Thyroid gland (tissue), 4 donors: ENCODE measurements at regions not wholly inside any gene's neighbourhood (a gene's known extent, or its start where the extent isn't known, plus 50 kb on each side); places are given as distances from the start of the nearest gene placed in this dataset.
"Not testable (repeated sequence)": the region's sequence is repeated elsewhere in the genome, so short reads cannot be mapped to it uniquely, and the experiment has no call there.

Experiments used
- DNase-seq, 2 donors: peaks; one replicate each; pipeline ENCODE4 v3.0.0-alpha.2; 2019
- H3K27ac ChIP-seq, 3 donors: fragments of 200-600 bp; sonication (generic); 1 replicate in 2 of 3; 2 replicates in 1 of 3; pipeline ENCODE4 v1.5.1; 2016 to 2019; ENCODE audit warnings: mild to moderate bottlenecking in 1 of 3, moderate library complexity in 1 of 3
- H3K27me3 ChIP-seq: fragments of 200-600 bp; sonication (generic); one replicate; pipeline ENCODE4 v1.5.1; 2019
- H3K36me3 ChIP-seq, 2 donors: fragments of 200-600 bp; sonication (generic); one replicate each; pipeline ENCODE4 v1.5.1; 2016 to 2019
- H3K4me1 ChIP-seq, 2 donors: fragments of 200-600 bp; sonication (generic); one replicate each; pipeline ENCODE4 v1.5.1; 2017 to 2019
- H3K4me3 ChIP-seq, 3 donors: fragments of 200-600 bp; sonication (generic); replicated peaks in 1 of 3; 1 replicate in 2 of 3; 2 replicates in 1 of 3; pipeline ENCODE4 v1.5.1; 2016; ENCODE audit warnings: mild to moderate bottlenecking in 1 of 3
- H3K9me3 ChIP-seq: fragments of 200-600 bp; sonication (generic); one replicate; pipeline ENCODE4 v1.5.1; 2017
- POLR2A ChIP-seq, 2 donors: fragments of 450-650 bp; IDR thresholded peaks; one replicate each; pipeline ENCODE4 v1.6.1; 2017; ENCODE audit warnings: antibody characterized with exemption in 2 of 2, mild to moderate bottlenecking in 2 of 2, moderate library complexity in 1 of 2
- WGBS, 2 donors: methylation state at CpG; one replicate each; pipeline ENCODE4 v1.1.5; 2017; 5-methylcytosine and 5-hydroxymethylcytosine counted together
- intact Hi-C: fragments of 100-400 bp; cut with DNase I; formaldehyde crosslinking; loops from one replicate; pipeline ENCODE4 v1.15.1; 2023
- TF ChIP-seq, protein P1 (sequence below), 6 experiments: fragments of 200-600 bp in 3 of 6; fragments of 450-650 bp in 3 of 6; sonication (generic) in 3 of 6; IDR thresholded peaks; one replicate each; pipeline ENCODE4 v1.5.1; 2016 to 2019; ENCODE audit warnings: antibody characterized with exemption in 6 of 6, mild to moderate bottlenecking in 2 of 6, inconsistent platforms in 1 of 6, moderate library complexity in 1 of 6

DNA sequence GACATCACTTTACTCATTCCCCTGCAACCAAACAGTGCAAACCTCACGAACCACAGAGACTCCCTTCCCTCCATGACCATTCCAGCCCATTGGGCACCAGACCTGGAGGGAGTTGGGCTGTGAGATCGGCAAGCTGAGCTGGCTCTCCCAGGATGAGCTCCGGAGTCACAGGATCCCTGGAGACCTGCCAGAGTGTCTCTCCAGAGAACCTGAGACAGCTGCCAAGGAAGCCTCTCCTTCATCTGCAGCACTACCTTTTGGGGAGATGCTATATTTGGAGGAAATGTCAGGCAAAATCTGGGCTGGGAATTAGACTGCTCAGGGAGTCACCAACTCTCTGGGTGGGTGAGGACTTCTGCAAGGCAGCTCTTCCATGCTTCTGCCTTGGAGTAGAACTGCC lies 417.4 kb downstream of the TNS1 start:
- Histone ChIP-seq H3K27ac (no peak overlapping the region), H3K4me1 (no peaks in the 10 kb centered on the region), H3K27me3 (no peaks in the 10 kb centered on the region), H3K4me3 (no peak overlapping the region), H3K36me3 (no peaks in the 10 kb centered on the region), H3K9me3 (no peaks in the 10 kb centered on the region)
- WGBS, 2 donors, result 78 to 88% methylated on average over 3 of the region's 3 CpGs
- intact Hi-C loops, result no loop called here
- TF ChIP-seq, protein P1, sequence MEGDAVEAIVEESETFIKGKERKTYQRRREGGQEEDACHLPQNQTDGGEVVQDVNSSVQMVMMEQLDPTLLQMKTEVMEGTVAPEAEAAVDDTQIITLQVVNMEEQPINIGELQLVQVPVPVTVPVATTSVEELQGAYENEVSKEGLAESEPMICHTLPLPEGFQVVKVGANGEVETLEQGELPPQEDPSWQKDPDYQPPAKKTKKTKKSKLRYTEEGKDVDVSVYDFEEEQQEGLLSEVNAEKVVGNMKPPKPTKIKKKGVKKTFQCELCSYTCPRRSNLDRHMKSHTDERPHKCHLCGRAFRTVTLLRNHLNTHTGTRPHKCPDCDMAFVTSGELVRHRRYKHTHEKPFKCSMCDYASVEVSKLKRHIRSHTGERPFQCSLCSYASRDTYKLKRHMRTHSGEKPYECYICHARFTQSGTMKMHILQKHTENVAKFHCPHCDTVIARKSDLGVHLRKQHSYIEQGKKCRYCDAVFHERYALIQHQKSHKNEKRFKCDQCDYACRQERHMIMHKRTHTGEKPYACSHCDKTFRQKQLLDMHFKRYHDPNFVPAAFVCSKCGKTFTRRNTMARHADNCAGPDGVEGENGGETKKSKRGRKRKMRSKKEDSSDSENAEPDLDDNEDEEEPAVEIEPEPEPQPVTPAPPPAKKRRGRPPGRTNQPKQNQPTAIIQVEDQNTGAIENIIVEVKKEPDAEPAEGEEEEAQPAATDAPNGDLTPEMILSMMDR (IDR thresholded peaks at IDR 0.05), result no peak
- no peak for TF ChIP-seq POLR2A (IDR thresholded peaks at IDR 0.05)
- DNase-seq, result no peak

DNA sequence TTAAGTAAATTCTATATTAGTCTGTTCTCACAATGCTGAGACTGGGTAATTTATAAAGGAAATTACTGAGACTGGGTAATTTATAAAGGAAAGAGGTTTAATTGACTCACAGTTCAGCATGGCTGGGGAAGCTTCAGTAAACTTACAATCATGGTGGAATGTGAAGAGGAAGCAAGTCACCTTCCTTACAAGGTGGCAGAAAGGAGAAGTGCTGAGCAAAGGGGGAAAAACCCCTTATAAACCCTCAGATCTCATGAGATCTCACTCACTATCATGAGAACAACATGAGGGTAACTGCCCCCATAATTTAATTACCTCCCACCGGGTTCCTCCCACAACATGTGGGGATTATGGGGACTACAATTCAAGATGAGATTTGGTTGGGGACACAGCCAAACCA lies 422.4 kb downstream of the TNS1 start:
- H3K27me3 ChIP-seq, H3K27ac ChIP-seq, H3K36me3 ChIP-seq, DNase-seq, H3K4me3 ChIP-seq, H3K4me1 ChIP-seq, intact Hi-C loops, H3K9me3 ChIP-seq: not testable (repeated sequence)
- 88 to 95% methylated on average over 1 of the region's 1 CpG for WGBS, 2 donors

DNA sequence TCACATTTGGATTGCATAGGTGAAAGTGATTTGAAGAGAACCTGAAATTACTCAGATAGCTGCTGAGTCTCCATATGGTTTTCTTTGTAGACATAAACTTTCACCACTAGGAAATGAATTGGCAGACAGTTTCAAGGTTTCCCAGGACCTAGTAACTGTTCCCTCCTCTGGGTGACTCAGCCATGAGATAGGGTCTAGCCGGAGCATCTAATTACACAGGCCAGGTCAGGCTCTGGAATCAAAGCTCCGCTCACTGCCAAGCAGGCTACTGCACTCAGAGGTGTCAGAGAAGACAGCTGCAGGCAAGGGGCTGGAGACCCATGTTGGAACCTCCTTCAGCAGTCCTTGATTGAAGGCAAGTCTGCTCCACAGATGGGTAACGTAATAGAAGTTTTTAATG lies 429.2 kb downstream of the TNS1 start:
- DNase-seq, result no peak
- Histone ChIP-seq H3K4me1 (no peaks in the 10 kb centered on the region), H3K9me3 (no peaks in the 10 kb centered on the region), H3K4me3 (no peak overlapping the region), H3K27me3 (no peaks in the 10 kb centered on the region), H3K27ac (no peak overlapping the region), H3K36me3 (no peaks in the 10 kb centered on the region)
- TF ChIP-seq POLR2A (IDR thresholded peaks at IDR 0.05), result no peak
- TF ChIP-seq, protein P1 (IDR thresholded peaks at IDR 0.05), result no peak
- intact Hi-C loops, result no loop called here
- 95 to 96% methylated on average over 3 of the region's 3 CpGs for WGBS, 2 donors

DNA sequence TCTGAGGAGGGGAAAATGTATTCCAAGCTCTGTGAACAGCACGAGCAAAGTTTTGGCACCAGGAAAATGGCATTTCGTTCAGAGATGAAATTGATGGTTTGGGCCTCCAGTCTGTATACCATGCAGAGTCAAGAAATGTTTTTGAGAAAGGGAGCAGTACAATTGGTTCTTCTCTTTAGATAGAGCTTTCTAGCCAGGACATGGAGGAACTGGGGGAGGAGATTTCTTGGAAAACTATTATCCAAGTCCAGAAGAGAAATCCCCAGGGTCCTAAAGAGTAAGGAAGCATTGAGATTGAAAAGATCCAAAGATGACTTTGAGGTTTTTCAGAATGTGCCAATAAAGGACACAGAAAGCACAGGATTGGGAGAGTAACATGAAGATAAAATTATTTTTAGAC lies 432.4 kb downstream of the TNS1 start:
- Histone ChIP-seq H3K9me3 (no peaks in the 10 kb centered on the region), H3K36me3 (no peaks in the 10 kb centered on the region), H3K4me1 (no peaks in the 10 kb centered on the region), H3K4me3 (no peak overlapping the region), H3K27ac (no peak overlapping the region), H3K27me3 (no peaks in the 10 kb centered on the region)
- intact Hi-C loops, result no loop called here
- WGBS, 2 donors, result 75 to 86% methylated on average over 2 of the region's 2 CpGs
- no peak for DNase-seq
- TF ChIP-seq POLR2A (IDR thresholded peaks at IDR 0.05), result no peak
- TF ChIP-seq, protein P1 (IDR thresholded peaks at IDR 0.05), result no peak

DNA sequence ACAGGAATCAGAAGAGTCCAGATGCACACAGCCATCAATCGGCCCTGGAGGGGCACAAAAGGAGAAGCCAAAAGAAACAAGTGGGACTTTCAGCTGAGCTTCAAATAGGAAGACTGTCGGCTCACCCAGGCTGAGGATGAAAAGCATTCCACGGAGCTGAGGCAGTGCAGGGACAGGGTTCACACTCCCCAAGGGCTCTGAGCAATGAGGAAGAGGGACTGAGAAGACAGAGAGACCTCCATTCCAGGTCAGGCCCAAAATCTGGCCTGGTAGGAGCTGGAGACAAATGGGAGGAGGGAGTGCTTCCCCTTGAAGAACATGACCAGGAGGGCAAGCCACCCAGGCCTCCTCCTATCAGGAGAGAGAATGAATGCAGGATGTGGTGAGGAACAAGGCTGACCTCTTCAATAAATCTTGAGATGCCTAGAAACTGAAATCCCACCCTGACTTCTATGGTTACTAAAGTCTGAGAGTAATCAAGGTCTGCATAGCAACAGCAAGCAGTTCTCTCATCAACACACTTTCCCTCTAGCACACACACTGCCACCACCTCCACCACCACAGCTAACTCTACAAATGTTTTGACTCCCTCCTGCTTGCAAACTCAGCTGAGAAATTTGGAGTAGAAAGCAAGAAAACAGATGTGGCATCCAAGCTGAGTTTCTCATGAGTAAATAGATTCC lies 434.4 kb downstream of the TNS1 start:
- Histone ChIP-seq H3K36me3 (no peaks in the 10 kb centered on the region), H3K4me1 (no peaks in the 10 kb centered on the region), H3K9me3 (no peaks in the 10 kb centered on the region), H3K27ac (no peak overlapping the region), H3K27me3 (no peaks in the 10 kb centered on the region), H3K4me3 (no peak overlapping the region)
- intact Hi-C loops, result no loop called here
- WGBS, 2 donors, result 38 to 55% methylated on average over 3 of the region's 3 CpGs
- TF ChIP-seq, protein P1 (IDR thresholded peaks at IDR 0.05), result no peak
- TF ChIP-seq POLR2A (IDR thresholded peaks at IDR 0.05), result no peak
- DNase-seq, result no peak
